ENCODE measurements at regions not wholly inside any gene's neighbourhood (a gene's known extent, or its start where the extent isn't known, plus 50 kb on each side); places are given as distances from the start of the nearest gene placed in this dataset.

DNA sequence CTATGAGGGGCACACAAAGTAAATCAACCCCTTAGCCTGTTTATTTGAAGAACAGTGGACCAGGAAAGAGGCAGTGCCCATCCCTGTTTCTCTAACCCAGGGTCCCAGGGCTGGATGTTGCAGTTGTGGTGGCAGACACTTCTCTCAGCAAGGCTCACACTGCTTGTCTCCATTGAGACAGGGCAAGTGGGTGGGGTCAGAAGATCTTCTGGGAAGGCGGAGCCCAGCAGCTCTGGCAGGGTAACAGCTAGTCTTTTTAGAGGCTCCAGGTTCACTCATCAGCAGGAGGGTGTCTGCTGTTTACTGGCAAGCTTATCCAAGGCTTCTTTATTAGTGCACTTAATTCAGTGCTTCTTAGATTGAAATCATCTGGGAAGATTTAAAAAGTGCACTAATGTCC is 659.8 kb upstream of the DIPK2B start:
- Histone ChIP-seq H3K36me3 (ENCODE audit: control insufficient read depth, insufficient read depth, low read length) (no peaks in the 10 kb centered on the region), H3K27me3 (ENCODE audit: control insufficient read depth, insufficient read depth, low read length) (no peaks in the 10 kb centered on the region), H3K4me3 (ENCODE audit: low read depth in 2 of 2, low read length in 2 of 2) (no peak overlapping the region), H3K4me1 (ENCODE audit: control insufficient read depth, insufficient read depth, low read length) (no peaks in the 10 kb centered on the region), H3K27ac (ENCODE audit: low read length) (no peak overlapping the region), H3K9me3 (ENCODE audit: control insufficient read depth, insufficient read depth, low read depth, low read length) (no peaks in the 10 kb centered on the region)
- ChIA-PET CTCF (no interaction called here), POLR2A (no interaction called here)
- no TSS peak for BruUV-seq (replicated peaks)
- in situ Hi-C loops (cut with HindIII; ENCODE audit: low pct_unique_long_range_greater_than_20kb, low sequenced_read_pairs), result no loop called here
- DNase-seq (ENCODE audit: low read depth, low spot score) (no peak), ATAC-seq (no peak)
- intact Hi-C loops (cut with micrococcal nuclease; ENCODE audit: unreplicated experiment), result no loop called here
- TF ChIP-seq SIN3A (IDR thresholded peaks at IDR 0.05; ENCODE audit: borderline replicate concordance, insufficient read depth, low read depth, low read length), result no peak
- TF ChIP-seq, protein P1, sequence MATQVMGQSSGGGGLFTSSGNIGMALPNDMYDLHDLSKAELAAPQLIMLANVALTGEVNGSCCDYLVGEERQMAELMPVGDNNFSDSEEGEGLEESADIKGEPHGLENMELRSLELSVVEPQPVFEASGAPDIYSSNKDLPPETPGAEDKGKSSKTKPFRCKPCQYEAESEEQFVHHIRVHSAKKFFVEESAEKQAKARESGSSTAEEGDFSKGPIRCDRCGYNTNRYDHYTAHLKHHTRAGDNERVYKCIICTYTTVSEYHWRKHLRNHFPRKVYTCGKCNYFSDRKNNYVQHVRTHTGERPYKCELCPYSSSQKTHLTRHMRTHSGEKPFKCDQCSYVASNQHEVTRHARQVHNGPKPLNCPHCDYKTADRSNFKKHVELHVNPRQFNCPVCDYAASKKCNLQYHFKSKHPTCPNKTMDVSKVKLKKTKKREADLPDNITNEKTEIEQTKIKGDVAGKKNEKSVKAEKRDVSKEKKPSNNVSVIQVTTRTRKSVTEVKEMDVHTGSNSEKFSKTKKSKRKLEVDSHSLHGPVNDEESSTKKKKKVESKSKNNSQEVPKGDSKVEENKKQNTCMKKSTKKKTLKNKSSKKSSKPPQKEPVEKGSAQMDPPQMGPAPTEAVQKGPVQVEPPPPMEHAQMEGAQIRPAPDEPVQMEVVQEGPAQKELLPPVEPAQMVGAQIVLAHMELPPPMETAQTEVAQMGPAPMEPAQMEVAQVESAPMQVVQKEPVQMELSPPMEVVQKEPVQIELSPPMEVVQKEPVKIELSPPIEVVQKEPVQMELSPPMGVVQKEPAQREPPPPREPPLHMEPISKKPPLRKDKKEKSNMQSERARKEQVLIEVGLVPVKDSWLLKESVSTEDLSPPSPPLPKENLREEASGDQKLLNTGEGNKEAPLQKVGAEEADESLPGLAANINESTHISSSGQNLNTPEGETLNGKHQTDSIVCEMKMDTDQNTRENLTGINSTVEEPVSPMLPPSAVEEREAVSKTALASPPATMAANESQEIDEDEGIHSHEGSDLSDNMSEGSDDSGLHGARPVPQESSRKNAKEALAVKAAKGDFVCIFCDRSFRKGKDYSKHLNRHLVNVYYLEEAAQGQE (IDR thresholded peaks at IDR 0.05; ENCODE audit: insufficient read depth in 1 of 2, low read depth in 2 of 2, low read length in 1 of 2), result no peak
- TF ChIP-seq TCF7L2 (IDR thresholded peaks at IDR 0.05; ENCODE audit: low read depth, low read length), result no peak
- TF ChIP-seq POLR2AphosphoS5 (IDR thresholded peaks at IDR 0.05; ENCODE audit: low read depth, low read length), result no peak

DNA sequence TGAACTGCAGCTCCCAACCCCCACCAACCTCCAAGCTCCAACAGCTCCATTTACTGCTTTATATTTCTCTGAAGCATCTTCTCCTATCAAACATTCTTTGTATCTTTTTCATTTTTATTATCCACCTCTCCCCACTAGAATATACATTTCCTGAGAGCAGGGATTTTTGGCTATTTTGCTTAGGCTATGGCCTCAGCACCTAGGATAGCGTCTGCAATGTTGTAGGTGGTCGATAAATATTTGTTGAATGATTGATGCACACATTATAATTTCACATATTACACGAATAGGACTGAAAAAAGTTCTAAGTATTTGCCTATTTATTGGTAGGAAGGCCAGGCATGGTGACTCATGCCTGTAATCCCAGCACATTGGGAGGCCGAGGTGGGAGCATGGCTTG is 658.7 kb upstream of the DIPK2B start:
- in situ Hi-C loops (cut with HindIII; ENCODE audit: low pct_unique_long_range_greater_than_20kb, low sequenced_read_pairs) (no loop called here), intact Hi-C loops (cut with micrococcal nuclease; ENCODE audit: unreplicated experiment) (no loop called here)
- H3K9me3 ChIP-seq (ENCODE audit: control insufficient read depth, insufficient read depth, low read depth, low read length), result no peaks in the 10 kb centered on the region
- POLR2A ChIA-PET, result no interaction called here
- DNase-seq (ENCODE audit: low read depth, low spot score) (no peak), ATAC-seq (no peak)
- H3K4me1 ChIP-seq (ENCODE audit: control insufficient read depth, insufficient read depth, low read length), result no peaks in the 10 kb centered on the region
- no peak overlapping the region for H3K27ac ChIP-seq (ENCODE audit: low read length)
- no TSS peak for BruUV-seq (replicated peaks)
- CTCF ChIA-PET, result no interaction called here
- no peak overlapping the region for H3K4me3 ChIP-seq (ENCODE audit: low read depth in 2 of 2, low read length in 2 of 2)
- TF ChIP-seq SIN3A (IDR thresholded peaks at IDR 0.05; ENCODE audit: borderline replicate concordance, insufficient read depth, low read depth, low read length), result no peak
- TF ChIP-seq, protein P1 (IDR thresholded peaks at IDR 0.05; ENCODE audit: insufficient read depth in 1 of 2, low read depth in 2 of 2, low read length in 1 of 2), result peak in 1 of 2 experiments; percentile 34; a peak in 1 of 4 replicates
- no peaks in the 10 kb centered on the region for H3K36me3 ChIP-seq (ENCODE audit: control insufficient read depth, insufficient read depth, low read length)
- no peaks in the 10 kb centered on the region for H3K27me3 ChIP-seq (ENCODE audit: control insufficient read depth, insufficient read depth, low read length)

DNA sequence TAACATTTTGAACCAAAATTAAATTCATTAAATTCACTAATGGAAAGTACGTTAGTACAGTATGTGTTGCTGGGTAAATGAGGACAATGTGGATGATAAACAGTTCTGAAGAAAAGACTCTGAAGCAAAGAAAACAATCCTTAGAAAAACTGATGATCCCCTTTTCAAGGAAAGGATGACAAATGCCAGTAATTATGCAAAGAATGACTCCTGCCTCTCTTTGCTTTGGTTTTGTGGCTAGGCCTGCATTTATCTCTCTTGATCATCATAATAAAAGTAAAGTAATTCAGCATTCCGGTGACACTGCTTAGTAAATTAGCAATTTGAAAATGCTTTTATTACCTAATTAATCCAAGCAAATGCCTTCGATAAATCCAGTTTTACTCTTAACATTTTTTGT is 652.2 kb upstream of the DIPK2B start:
- ATAC-seq, result no peak
- Histone ChIP-seq H3K27ac (ENCODE audit: low read length) (peak overlapping the region; percentile 84; the same call in 1 of the 2 replicates), H3K4me1 (ENCODE audit: control insufficient read depth, insufficient read depth, low read length) (peaks cover 10% of the 10 kb centered on the region; the same call in 1 of the 2 replicates), H3K9me3 (ENCODE audit: control insufficient read depth, insufficient read depth, low read depth, low read length) (no peaks in the 10 kb centered on the region), H3K36me3 (ENCODE audit: control insufficient read depth, insufficient read depth, low read length) (no peaks in the 10 kb centered on the region), H3K27me3 (ENCODE audit: control insufficient read depth, insufficient read depth, low read length) (no peaks in the 10 kb centered on the region), H3K4me3 (ENCODE audit: low read depth in 2 of 2, low read length in 2 of 2) (no peak overlapping the region)
- intact Hi-C loops (cut with micrococcal nuclease; ENCODE audit: unreplicated experiment), result no loop called here
- ChIA-PET CTCF (no interaction called here), POLR2A (no interaction called here)
- BruUV-seq (replicated peaks), result no TSS peak
- TF ChIP-seq, protein P1 (IDR thresholded peaks at IDR 0.05; ENCODE audit: insufficient read depth in 1 of 2, low read depth in 2 of 2, low read length in 1 of 2), result no peak
- TF ChIP-seq, protein P2, sequence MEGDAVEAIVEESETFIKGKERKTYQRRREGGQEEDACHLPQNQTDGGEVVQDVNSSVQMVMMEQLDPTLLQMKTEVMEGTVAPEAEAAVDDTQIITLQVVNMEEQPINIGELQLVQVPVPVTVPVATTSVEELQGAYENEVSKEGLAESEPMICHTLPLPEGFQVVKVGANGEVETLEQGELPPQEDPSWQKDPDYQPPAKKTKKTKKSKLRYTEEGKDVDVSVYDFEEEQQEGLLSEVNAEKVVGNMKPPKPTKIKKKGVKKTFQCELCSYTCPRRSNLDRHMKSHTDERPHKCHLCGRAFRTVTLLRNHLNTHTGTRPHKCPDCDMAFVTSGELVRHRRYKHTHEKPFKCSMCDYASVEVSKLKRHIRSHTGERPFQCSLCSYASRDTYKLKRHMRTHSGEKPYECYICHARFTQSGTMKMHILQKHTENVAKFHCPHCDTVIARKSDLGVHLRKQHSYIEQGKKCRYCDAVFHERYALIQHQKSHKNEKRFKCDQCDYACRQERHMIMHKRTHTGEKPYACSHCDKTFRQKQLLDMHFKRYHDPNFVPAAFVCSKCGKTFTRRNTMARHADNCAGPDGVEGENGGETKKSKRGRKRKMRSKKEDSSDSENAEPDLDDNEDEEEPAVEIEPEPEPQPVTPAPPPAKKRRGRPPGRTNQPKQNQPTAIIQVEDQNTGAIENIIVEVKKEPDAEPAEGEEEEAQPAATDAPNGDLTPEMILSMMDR (IDR thresholded peaks at IDR 0.05), result no peak
- TF ChIP-seq POLR2AphosphoS5 (IDR thresholded peaks at IDR 0.05; ENCODE audit: low read depth, low read length) (no peak), SIN3A (IDR thresholded peaks at IDR 0.05; ENCODE audit: borderline replicate concordance, insufficient read depth, low read depth, low read length) (no peak)
- in situ Hi-C loops (cut with HindIII; ENCODE audit: low pct_unique_long_range_greater_than_20kb, low sequenced_read_pairs), result no loop called here
- no peak for DNase-seq (ENCODE audit: low read depth, low spot score)

All from Panc1 (cell line).